H7 (cell line): ENCODE measurements at regions not wholly inside any gene's neighbourhood (a gene's known extent, or its start where the extent isn't known, plus 50 kb on each side); places are given as distances from the start of the nearest gene placed in this dataset.

ENCODE experiments used
- DNase-seq: peaks from one replicate; pipeline ENCODE4 v3.0.0; 2012
- H3K27me3 ChIP-seq: 2 replicates; pipeline ENCODE4 v1.6.0; 2011; ENCODE audit warnings: mild to moderate bottlenecking, low read length; ENCODE audit not compliant: control insufficient read depth, insufficient read depth
- H3K36me3 ChIP-seq: replicated peaks from 2 replicates; pipeline ENCODE4 v1.5.1; 2011; ENCODE audit warnings: low read length; ENCODE audit not compliant: control insufficient read depth, insufficient read depth
- H3K4me3 ChIP-seq: 2 replicates; pipeline ENCODE4 v1.5.1; 2011; ENCODE audit warnings: low read depth, mild to moderate bottlenecking, control low read depth, low read length, moderate library complexity; ENCODE audit not compliant: insufficient read depth

DNA sequence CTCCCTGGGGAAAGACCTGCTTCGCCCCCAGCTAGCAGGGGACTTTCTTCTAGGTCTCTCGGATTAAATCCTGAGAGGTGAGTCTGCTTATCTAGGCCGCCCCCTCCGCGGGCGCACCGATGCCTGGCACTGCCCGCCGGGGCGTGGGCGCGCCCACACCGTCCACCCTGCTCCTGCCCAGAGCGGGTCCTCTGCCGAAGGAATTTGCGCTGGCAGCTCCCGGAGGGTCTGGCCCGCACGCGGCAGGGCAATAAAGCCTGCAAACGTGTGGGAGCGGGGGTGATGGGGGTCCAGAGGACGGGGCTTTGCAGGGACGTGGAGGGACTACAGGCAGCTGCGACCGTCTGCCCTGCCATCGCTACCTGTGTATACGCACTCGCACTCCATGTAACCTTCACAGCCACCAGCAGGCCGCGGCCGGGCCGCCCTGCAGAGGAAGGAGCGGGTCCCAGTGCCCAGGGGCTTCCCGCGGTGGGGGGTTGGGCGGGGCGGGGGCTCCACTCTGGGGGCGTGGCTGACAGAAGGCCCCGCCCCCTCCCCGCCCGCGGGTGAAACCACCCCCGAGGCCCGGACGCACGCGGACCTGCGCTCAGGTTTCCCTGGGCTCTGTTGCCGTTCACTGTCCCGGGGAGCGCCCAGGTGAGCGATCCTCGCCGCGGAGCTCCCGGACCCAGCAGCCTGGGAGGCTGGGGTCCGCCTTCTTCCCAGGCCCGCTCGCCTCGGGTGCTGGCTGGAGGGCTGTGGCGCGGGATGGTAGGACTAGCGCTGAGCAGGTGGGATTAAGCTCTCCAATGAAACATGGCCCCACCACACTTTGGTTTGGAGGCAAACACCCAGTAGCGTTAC, 174.5 kb upstream of the HS6ST1 start:
- Histone ChIP-seq H3K36me3 (no peaks in the 10 kb centered on the region), H3K27me3 (0 out of 2 replicates have a peak, but pooled peaks cover 1% of the 10 kb centered on the region), H3K4me3 (no peak overlapping the region)
- DNase-seq = peak; percentile 87

DNA sequence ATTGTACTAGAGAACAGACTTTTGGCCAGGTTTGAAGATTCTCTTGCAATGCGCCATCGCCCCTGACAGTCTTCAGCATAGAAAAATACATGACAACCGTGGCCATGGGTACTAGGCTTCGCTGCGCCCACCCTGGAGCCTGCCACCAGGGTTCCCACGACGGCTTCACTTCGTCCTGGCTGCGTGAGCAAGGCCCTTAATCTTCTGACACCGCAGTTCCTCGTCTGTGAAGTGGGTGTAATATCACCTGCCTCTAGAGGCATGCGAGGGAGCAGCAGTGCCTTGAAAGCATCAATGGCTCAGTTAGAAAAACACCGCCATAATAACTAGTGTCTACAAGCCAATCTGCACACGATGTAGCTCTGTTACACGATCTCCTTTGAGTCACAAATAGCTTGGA, 175.2 kb upstream of the HS6ST1 start:
- H3K4me3 ChIP-seq = no peak overlapping the region
- 0 out of 2 replicates have a peak, but pooled peaks cover 1% of the 10 kb centered on the region for H3K27me3 ChIP-seq
- no peak for DNase-seq
- no peaks in the 10 kb centered on the region for H3K36me3 ChIP-seq

DNA sequence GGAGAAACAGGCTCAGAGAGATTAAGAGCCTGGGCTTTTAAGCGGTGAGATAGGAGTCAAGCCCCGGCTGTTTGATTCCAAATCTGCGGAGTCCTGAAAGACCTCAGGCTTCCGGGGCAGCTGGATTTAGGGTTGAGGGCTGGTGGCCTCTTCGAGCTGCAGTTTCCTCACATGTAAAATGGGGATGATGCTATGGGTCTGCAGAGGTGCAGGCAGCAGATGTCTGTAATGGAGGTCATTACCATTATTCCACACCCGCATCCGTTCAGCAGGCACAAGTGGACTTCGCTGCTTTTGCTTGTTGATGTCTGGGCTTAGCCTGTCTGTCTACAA, 175.6 kb upstream of the HS6ST1 start:
- Histone ChIP-seq H3K36me3 (no peaks in the 10 kb centered on the region), H3K4me3 (no peak overlapping the region), H3K27me3 (0 out of 2 replicates have a peak, but pooled peaks cover 1% of the 10 kb centered on the region)
- no peak for DNase-seq

DNA sequence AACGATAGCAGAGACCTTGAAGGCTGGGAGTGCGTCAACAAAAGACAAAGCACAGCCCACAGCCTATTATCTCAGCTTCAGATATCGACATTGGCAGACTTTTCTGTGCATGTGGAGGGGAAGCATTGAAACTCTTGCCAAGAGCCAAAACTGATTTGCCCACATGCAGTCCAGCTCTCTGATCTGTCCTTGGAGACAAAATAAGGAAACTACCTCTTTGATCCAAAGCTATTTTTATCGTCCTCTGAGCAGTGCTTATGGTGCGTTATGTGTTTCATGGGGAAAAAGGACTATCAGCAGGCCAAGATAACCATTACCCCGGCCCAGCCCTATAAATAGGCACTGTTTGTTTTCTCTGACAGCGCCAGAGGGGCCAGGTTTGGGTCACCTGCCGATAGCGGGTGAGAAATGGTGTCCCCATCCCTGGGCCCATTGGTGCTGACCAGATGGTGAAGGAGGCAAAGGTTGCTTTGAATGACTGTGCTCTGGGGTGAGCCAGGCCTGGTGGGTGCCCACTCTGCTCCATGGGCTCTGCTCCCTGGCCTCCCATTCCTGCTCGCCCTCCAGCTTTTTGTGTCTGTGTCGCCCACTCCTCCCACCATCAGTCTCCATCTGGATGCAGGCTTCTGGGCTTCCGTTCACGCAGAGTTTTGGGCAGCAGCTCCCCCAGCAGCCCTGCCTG, 176.1 kb upstream of the HS6ST1 start:
- H3K27me3 ChIP-seq = 0 out of 2 replicates have a peak, but pooled peaks cover 1% of the 10 kb centered on the region
- DNase-seq = peak; percentile 10
- no peaks in the 10 kb centered on the region for H3K36me3 ChIP-seq
- no peak overlapping the region for H3K4me3 ChIP-seq

DNA sequence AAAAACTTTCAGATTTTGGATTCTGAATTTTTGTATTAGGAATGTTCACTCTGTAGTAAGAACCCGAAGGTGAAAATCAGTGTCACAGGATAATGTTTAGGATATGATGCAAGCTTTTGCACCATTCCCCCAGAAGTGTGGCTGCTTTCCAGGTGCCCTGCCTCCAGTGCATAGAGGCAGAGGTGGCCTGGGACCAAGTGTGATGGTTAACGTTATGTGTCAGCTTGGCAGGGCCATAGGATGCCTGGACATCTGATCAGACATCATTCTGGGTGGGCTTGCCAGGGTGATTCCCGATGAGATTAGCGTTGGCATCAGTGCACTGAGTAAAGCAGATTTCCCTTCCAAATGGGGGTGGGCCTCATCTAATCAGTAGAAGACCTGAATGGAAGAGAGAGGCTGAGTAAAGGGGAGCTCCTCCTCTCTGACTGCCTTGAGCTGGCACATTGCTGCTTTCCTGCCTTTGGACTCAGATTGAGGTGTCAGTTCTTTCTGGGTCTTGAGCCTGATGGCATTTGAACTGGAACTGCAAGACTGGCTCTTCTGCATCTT, 177.4 kb upstream of the HS6ST1 start:
- Histone ChIP-seq H3K4me3 (no peak overlapping the region), H3K27me3 (0 out of 2 replicates have a peak, but pooled peaks cover 1% of the 10 kb centered on the region), H3K36me3 (no peaks in the 10 kb centered on the region)
- no peak for DNase-seq

DNA sequence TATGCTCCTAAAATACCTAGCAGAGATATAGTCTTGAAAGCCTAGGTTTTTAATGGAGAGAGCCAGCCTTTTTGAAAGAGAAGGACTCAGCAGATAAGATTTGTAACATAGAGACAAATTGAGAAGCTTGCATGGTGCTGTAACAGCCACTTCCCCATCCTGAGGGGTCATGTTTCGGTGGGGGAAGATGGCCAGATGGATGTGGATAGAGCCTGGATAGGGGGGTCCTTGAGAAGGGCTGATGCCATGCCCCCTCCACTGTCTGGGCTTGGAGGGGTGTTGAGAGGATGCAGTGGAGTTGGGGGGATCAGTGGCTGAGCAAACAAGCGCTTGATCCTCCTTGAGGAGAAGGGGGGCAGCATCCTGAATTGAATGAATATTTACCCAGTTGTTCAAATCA, 178.0 kb upstream of the HS6ST1 start:
- Histone ChIP-seq H3K4me3 (no peak overlapping the region), H3K36me3 (no peaks in the 10 kb centered on the region), H3K27me3 (0 out of 2 replicates have a peak, but pooled peaks cover 1% of the 10 kb centered on the region)
- DNase-seq = no peak

DNA sequence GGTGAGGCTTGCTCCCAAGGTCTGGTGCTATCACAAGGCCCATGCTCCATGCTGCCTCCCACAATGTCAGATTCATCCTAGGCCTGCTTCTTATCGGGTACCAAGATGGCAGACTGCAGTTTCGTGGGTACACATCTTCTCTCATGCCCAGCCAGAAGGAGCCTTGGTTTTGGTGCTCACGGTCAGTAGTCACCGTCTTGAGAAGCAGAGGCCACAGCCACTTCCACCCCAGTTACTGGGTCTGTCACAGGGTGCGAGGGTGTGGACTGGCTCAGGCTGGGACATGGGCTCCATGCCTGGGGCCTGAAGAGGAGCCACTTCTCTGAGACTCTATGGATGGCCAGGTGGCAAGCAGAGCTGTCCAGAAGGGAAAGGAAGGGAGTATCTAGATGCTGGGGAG, 178.8 kb upstream of the HS6ST1 start:
- H3K4me3 ChIP-seq = no peak overlapping the region
- H3K36me3 ChIP-seq = no peaks in the 10 kb centered on the region
- H3K27me3 ChIP-seq = 0 out of 2 replicates have a peak, but pooled peaks cover 1% of the 10 kb centered on the region
- no peak for DNase-seq

DNA sequence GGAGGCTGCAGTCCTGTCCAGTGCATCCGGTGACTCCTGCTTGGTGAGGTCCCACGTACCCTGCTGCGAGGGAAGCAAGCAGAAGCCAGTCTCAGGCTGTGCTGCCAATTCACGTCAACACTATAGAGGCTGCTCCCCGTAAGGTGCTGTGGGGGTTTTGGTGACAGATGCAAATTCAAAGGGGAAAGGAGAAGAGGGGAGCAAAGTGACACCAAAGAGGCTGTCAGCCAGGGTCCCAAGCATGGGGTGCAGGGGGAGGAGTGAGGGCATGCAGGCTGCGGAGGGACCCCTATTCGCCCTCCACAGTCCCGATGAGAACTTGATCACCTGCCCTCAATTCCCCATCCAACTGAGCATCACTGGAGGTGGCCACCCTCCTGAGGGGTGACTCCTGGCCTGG, 179.4 kb upstream of the HS6ST1 start:
- H3K27me3 ChIP-seq = 0 out of 2 replicates have a peak, but pooled peaks cover 1% of the 10 kb centered on the region
- H3K36me3 ChIP-seq = no peaks in the 10 kb centered on the region
- DNase-seq = no peak
- H3K4me3 ChIP-seq = no peak overlapping the region

DNA sequence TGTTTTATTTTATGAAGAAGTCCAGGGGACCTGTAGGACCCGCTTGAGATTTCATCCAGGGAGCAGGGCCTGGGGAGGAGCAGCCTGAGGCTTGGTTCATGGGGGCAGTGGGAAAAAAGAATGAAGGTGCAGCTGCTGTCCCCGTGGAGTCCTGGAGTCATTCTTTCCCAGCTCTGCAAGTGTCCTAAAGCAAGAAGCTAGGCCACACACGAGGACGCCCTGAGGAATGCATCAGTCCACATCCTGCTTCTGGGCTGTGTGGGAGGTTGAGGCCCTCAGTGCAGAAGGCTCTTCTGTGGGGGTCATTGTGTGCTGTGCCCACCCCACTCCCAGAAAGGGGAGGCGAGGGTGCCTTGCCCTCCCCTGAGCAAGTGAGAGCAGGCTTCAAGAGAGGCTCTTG, 179.9 kb upstream of the HS6ST1 start:
- no peak for DNase-seq
- no peak overlapping the region for H3K4me3 ChIP-seq

DNA sequence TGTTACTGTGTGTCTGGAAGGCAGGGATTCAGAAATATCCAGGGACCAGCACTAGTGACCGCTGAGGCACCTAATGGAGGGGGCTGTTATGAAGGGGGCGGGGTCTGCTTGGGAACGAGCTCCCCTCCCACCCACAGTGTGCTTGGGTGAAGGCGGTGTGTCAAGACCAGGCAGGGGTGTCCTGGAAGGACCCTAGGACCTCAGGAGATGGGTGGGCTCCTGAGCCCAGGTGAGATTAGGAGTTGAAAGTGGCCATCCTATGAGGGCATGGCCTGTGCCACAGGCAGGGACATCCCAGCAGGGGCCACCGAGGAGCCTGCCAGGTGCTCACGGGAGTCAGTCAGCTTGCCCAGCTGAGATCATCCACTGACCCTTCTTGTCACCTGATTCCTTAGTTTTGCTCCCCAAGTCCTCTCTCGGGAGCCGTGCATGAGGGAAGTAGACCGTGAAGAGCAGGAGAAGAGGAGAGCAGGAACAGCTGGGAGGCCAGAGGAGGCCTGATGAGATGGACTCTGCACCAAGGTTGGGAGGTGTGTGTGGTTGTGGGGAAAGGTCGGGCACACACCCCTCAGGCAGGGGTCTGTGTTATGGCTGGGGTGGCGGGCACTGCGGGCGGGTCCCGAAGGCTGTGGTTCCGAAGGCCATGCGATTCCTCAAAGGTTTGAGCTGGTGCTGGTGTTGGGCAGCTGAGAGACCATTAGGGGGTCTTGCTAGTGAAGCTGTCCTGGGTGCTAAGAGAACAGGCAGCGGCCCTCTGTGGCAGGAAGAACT, 180.9 kb upstream of the HS6ST1 start:
- Histone ChIP-seq H3K27me3 (no peaks in the 10 kb centered on the region), H3K4me3 (no peak overlapping the region), H3K36me3 (no peaks in the 10 kb centered on the region)
- no peak for DNase-seq

More for the DNA sequence above, 179.9 kb upstream of the HS6ST1 start:
- H3K36me3 ChIP-seq = no peaks in the 10 kb centered on the region
- 0 out of 2 replicates have a peak, but pooled peaks cover 1% of the 10 kb centered on the region for H3K27me3 ChIP-seq

DNA sequence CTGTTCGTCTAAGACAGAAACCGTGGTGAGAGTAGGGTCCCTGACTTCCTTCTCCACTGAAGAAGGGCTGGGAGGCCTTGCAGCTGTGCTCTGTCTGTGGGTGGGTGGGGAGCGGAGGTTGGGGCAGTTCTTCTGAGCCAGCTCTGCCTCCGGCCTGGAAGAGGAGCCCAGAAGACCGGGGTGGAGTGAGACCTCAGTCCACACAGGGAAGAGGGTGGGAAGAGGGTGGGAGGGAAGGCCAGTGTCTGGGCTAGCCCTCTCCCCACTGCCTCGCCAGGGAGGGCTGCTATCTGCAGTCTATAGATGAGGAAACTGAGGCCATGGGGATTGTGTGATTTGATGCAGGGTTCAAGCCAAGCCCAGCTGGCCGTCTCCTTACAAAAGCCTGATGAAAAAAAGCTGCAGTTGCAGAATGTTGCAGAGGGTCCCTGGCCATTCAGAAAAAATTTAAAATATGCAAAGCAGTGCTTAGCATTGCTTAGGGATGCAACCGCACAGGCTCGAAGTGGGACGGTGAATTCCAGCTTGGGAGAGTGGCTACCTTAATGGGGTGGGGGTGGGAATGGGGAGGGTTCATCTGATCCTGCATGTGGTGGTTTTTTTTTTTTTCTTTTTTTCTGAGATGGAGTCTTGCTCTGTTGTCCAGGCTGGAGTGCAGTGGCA, 181.6 kb upstream of the HS6ST1 start:
- Histone ChIP-seq H3K27me3 (no peaks in the 10 kb centered on the region), H3K4me3 (no peak overlapping the region), H3K36me3 (no peaks in the 10 kb centered on the region)
- peak; percentile 20 for DNase-seq

DNA sequence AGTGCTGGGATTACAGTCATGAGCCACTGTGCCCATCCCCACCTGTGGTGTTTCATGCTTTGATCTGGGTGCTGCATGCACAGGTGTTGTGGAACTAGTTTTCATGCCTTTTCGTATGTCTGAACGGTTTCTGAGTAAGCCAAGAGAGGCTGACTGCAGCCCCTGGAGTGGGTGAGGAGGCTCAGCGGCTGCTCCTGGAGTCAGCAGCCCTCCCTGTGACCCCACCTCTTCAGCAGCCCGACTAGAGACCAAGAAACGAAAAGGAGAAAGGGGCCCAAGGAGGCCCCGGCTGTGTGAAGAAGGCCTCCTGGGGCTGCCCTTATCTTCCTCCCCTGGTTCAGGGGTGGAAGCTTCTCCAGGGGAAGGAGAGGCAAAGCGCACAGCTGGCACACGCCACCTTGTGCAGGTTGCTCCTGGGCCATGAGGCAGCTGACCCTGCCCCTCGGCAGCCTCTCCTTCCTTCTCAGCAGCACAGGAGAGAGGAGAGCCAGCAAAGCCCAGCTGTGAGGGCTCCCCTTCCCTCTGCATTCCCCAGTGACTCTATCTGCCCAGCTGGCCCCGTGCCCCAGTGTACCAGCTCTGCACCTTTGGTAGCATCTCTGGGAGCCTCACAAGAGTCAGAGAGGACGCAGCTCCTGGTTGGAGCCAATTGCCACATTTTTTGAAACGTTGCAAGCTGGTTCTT, 182.5 kb upstream of the HS6ST1 start:
- H3K27me3 ChIP-seq = no peaks in the 10 kb centered on the region
- no peak overlapping the region for H3K4me3 ChIP-seq
- no peaks in the 10 kb centered on the region for H3K36me3 ChIP-seq
- DNase-seq = peak; percentile 37

DNA sequence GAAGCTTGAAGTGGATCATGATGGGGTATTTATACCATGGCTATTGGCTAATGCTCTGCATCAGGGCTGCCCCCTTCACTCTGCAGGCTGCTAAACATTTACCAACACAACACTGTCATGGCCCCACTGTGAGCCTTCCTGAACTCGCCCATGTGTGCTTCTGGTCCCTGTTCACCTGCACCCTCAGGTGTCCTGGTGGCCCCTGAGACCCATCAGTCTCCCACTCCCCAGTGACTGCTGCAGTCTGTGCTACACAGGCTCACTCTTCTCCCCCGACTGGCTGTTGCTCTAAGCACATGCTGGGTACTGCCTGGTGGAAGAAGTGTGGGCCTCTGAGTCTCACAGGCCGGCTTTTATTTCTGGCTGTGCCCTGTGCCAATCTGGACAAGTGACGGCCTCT, 183.0 kb upstream of the HS6ST1 start:
- no peak overlapping the region for H3K4me3 ChIP-seq
- H3K27me3 ChIP-seq = no peaks in the 10 kb centered on the region
- no peaks in the 10 kb centered on the region for H3K36me3 ChIP-seq
- peak; percentile 29 for DNase-seq
